Adrenal gland (tissue), 5 donors: ENCODE measurements at regions not wholly inside any gene's neighbourhood (a gene's known extent, or its start where the extent isn't known, plus 50 kb on each side); places are given as distances from the start of the nearest gene placed in this dataset.

Experiments
- POLR2A ChIP-seq, 2 donors: fragments of 450-650 bp; IDR thresholded peaks; one replicate each; pipeline ENCODE4 v1.6.1; 2017; ENCODE audit warnings: antibody characterized with exemption in 2 of 2, mild to moderate bottlenecking in 2 of 2, moderate library complexity in 1 of 2
- TF ChIP-seq, protein P1 (sequence below), 6 experiments: fragments of 450-650 bp in 4 of 6; fragments of 200-600 bp in 2 of 6; sonication (generic) in 1 of 6; IDR thresholded peaks; 1 replicate in 5 of 6; 2 replicates in 1 of 6; pipeline versions ENCODE4 v1.5.1 to v1.8.0; 2016 to 2021; ENCODE audit warnings: antibody characterized with exemption in 6 of 6, mild to moderate bottlenecking in 2 of 6, moderate library complexity in 1 of 6
- donor health status: DM: no; HTN: no; CAD: no.

DNA sequence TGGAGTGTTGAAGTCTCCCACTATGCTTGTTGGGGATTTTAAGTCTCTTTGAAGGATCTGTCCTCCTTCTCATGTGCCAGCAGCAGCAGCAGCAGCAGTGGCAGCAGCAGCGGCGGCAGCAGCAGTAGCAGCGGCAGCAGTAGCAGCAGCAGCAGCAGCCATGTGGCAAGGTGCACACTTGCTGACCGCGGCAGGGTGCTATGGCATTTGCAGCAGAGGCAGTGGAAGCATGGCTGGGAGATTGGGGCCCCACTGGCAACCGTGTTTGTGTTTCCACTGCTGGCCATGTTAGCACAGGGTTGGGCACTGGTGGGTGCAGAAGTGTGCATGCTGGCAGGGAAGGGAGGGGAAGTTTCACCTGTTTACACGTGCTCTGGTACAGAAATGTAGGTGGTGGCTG is 280.1 kb downstream of the NUP35 start:
- TF ChIP-seq, protein P1, sequence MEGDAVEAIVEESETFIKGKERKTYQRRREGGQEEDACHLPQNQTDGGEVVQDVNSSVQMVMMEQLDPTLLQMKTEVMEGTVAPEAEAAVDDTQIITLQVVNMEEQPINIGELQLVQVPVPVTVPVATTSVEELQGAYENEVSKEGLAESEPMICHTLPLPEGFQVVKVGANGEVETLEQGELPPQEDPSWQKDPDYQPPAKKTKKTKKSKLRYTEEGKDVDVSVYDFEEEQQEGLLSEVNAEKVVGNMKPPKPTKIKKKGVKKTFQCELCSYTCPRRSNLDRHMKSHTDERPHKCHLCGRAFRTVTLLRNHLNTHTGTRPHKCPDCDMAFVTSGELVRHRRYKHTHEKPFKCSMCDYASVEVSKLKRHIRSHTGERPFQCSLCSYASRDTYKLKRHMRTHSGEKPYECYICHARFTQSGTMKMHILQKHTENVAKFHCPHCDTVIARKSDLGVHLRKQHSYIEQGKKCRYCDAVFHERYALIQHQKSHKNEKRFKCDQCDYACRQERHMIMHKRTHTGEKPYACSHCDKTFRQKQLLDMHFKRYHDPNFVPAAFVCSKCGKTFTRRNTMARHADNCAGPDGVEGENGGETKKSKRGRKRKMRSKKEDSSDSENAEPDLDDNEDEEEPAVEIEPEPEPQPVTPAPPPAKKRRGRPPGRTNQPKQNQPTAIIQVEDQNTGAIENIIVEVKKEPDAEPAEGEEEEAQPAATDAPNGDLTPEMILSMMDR (IDR thresholded peaks at IDR 0.05): no peak
- no peak for TF ChIP-seq POLR2A (IDR thresholded peaks at IDR 0.05)
